H4 (cell line): ENCODE measurements at regions not wholly inside any gene's neighbourhood (a gene's known extent, or its start where the extent isn't known, plus 50 kb on each side); places are given as distances from the start of the nearest gene placed in this dataset.

Source experiments
- DNase-seq: peaks from one replicate; pipeline ENCODE4 v3.0.0-alpha.2; 2015; ENCODE audit warnings: low spot score

DNA sequence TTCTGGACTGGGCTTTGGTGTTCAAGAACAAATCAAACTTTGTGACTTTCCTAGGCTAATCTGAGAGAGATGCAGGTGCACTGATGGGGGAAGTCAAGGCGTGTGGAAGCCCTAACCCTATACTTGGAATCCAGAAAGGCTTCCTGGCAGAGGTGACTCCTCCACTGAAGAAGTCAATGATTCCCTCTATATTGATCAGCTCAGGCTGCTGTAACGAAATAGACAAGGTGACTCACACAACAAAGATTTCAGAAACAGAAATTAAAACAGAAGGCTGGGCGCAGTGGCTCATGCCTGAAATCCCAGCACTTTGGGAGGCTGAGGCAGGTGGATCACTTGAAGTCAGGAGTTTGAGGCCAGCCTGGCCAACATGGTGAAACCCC lies 69.6 kb upstream of the GGTA1 start:
- DNase-seq = no peak

GRCh38 chr9:121572581-121572980 lies 72.9 kb upstream of the GGTA1 start:
- no peak for DNase-seq

- DNase-seq = no peak
Measured at GRCh38 chr9:121573717-121574485, 74.3 kb upstream of the GGTA1 start.

GRCh38 chr9:121574774-121575519 lies 75.3 kb upstream of the GGTA1 start:
- DNase-seq = no peak

- DNase-seq = no peak
Measured at GRCh38 chr9:121576281-121577075, 75.0 kb upstream of the DAB2IP start.

GRCh38 chr9:121577166-121577565 lies 74.3 kb upstream of the DAB2IP start:
- DNase-seq = no peak

GRCh38 chr9:121577572-121577971 lies 73.9 kb upstream of the DAB2IP start:
- no peak for DNase-seq

- no peak for DNase-seq
Measured at GRCh38 chr9:121581786-121582600, 69.4 kb upstream of the DAB2IP start.

- DNase-seq = no peak
Measured at GRCh38 chr9:121582641-121583040, 68.8 kb upstream of the DAB2IP start.

- DNase-seq = peak; percentile 29
Measured at GRCh38 chr9:121584421-121584820, 67.0 kb upstream of the DAB2IP start.

DNA sequence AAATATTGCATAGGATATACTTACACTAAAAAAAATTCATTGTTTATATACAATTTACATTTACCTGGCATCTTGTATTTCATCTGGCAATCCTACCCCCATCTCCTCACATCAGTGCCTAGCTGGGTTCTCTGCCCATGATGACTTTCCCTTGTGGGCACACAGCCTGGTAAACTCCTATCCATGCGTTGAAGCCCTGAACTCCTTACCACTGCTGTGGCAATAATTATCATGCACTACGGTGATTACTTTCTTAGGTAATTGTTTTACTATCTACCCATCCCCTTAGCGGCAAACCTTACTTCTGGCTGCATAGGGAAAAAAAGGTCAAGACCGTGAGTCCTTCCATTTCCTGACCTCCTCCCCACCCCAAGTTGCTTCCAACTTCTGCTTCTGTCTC lies 63.6 kb upstream of the DAB2IP start:
- no peak for DNase-seq

DNA sequence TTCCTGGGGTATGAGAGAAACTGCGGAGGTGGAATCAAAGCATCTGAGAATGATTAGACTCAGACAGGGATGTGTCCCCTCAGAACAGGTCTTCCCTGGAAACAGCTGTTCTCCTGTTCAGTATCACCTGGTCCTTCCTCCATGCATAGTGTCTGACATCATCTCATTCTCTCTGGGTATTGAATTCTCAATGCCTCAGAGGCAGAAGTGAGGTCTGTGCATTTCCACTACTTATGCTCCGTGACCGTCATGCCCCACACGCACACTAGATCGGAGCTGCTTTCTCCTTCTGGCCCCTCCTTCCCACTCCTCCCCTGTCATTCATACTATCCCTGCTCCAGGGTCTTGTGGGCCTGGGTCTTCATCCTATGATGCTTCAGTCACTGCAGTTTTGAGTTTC lies 61.4 kb upstream of the DAB2IP start:
- no peak for DNase-seq

DNA sequence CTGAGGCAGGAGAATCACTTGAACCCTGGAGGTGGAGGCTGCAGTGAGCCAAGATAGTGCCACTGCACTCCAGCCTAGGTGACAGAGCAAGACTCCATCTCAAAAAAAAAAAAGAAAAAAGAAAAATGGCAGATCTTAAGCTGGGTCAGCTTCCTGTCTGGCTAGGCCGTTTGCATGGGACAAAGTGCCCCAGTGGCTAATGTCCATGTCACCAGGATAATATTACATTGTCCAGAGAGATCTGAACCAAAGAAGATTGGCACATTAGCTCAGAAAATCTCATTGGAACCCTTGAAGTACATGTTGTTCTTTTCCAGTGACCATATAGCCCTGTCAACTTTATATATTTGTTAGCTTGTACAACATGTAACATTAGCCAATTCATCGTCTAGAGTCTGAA lies 59.2 kb upstream of the DAB2IP start:
- DNase-seq = no peak

- no peak for DNase-seq
Measured at GRCh38 chr9:121593066-121593465, 58.4 kb upstream of the DAB2IP start.

DNA sequence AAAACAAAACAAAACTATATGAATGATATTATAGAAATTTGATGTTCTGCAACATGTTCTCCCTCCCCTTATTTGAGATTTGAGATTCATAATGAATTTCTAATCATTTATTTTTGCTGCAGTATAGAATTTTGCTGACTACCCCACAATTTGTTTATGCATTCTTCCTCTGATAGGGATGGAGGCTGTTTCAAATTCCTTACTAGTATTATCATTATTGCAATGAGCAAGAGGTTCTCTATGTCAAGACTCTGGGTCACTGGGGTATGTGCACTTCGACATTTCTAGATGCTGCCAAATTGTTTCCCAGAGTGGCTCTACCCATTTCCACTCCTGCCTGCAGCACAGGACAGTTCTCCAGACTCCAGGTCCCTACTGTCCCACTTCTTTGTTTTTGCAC lies 54.9 kb upstream of the DAB2IP start:
- no peak for DNase-seq

GRCh38 chr9:121597698-121598166 lies 53.7 kb upstream of the DAB2IP start:
- DNase-seq = no peak

DNA sequence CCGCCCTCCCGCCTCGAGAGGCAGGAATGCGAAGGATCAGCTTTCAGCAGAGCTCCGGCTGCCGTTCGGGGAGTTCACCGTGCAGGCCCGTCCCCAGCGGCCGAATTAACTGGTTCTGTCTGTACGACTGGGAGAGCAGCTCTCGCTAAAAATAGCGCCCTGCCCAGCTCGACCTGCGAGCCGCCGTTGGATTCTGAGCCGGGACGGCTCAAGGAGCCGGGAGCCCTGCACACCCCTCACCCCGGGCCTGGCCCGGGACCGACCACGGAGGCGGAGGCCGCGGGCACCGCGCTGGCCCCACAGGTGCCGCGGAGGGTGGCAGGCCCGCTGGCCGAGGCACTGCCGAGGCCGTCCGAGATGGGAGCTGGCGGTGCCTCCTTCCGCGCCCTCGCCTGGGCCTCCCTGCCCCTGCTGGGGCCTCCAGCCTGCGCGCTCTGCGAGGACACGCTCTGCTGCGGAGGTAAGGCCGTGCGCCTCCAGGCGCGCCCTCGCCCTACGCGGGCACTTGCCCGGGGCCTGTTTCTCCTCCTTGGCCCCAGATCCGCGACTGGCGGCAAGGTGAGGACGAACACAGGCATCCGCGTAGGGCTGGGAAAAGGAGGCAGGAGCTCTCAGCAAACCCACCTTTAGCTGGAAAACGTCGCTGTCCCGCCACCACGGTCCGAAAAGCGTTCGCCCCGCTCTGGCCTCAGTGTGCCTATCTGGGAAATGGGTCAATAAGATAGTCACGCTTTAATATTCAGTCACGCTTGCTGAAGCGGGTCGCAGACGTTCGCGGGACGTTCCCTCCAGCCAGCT lies 53.1 kb upstream of the DAB2IP start:
- no peak for DNase-seq

GRCh38 chr9:121598965-121599871 lies 52.2 kb upstream of the DAB2IP start:
- no peak for DNase-seq

- DNase-seq = no peak
Measured at GRCh38 chr9:121599872-121600585, 51.4 kb upstream of the DAB2IP start.
